ENCODE measurements at regions not wholly inside any gene's neighbourhood (a gene's known extent, or its start where the extent isn't known, plus 50 kb on each side); places are given as distances from the start of the nearest gene placed in this dataset.
"Not testable (repeated sequence)": the region's sequence is repeated elsewhere in the genome, so short reads cannot be mapped to it uniquely, and the experiment has no call there.

DNA sequence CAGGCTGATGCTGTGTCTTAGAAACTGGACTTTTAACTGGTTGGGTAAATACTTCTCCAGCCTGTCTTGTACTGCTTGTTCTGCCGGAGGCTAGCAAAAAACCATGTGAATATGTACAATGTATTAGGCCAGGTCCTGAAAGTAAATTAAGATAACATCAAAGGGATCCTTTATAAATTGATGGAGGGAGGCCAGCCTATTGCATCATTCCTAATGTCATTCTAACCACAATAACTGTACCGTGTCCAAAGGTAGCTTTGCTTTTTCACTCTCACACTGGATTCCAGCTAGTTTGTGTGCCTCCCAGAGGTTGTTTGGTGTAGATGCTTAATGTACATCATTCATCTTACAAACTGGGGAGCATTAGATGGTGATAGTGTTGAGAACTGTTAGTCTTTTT lies 91.2 kb upstream of the SEM1 start:
- ATAC-seq (ENCODE audit: insufficient number of reproducible peaks, low FRiP score, low read depth) (no peak), DNase-seq (ENCODE audit: low spot score) (no peak)
- no peak for TF ChIP-seq CTCF (IDR thresholded peaks at IDR 0.05)
- H3K27ac ChIP-seq = no peak overlapping the region
- H3K4me3 ChIP-seq = no peak overlapping the region
- no peaks in the 10 kb centered on the region for H3K9me3 ChIP-seq
- no peaks in the 10 kb centered on the region for H3K4me1 ChIP-seq (ENCODE audit: control insufficient read depth in 1 of 2, low read depth in 2 of 2)
- H3K27me3 ChIP-seq (replicated peaks; ENCODE audit: insufficient read depth) = no peaks in the 10 kb centered on the region
- H3K36me3 ChIP-seq = no peaks in the 10 kb centered on the region

- ATAC-seq (ENCODE audit: insufficient number of reproducible peaks, low FRiP score, low read depth) = no peak
- Histone ChIP-seq H3K27ac (no peak overlapping the region), H3K9me3 (no peaks in the 10 kb centered on the region), H3K36me3 (no peaks in the 10 kb centered on the region), H3K27me3 (replicated peaks; ENCODE audit: insufficient read depth) (no peaks in the 10 kb centered on the region), H3K4me3 (no peak overlapping the region), H3K4me1 (ENCODE audit: control insufficient read depth in 1 of 2, low read depth in 2 of 2) (peaks cover 5 to 7% of the 10 kb centered on the region in 2 donors)
- no peak for TF ChIP-seq CTCF (IDR thresholded peaks at IDR 0.05)
- DNase-seq (ENCODE audit: low spot score) = no peak
These were observed 109.6 kb upstream of the SEM1 start for GRCh38 chr7:96819111-96819700.

DNA sequence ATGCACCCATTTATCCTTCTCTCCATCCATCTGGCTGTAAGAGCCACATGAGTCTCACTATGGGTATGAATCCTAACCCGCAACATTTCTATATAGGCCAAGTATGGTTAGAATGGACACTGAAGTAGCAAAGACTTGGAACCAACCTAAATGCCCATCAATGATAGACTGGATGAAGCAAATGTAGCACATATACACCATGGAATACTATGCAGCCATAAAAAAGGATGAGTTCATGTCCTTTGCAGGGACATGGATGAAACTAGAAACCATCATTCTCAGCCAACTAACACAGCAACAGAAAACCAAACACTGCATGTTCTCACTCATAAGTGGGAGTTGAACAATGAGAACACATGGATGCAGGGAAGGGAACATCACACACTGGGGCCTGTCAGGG lies 111.5 kb upstream of the SEM1 start:
- not testable (repeated sequence) for H3K4me3 ChIP-seq; ATAC-seq (ENCODE audit: insufficient number of reproducible peaks, low FRiP score, low read depth); DNase-seq (ENCODE audit: low spot score)

GRCh38 chr7:96822824-96823223 lies 113.2 kb upstream of the SEM1 start:
- no peaks in the 10 kb centered on the region for H3K9me3 ChIP-seq
- no peak for DNase-seq (ENCODE audit: low spot score)
- no peaks in the 10 kb centered on the region for H3K36me3 ChIP-seq
- H3K27ac ChIP-seq = no peak overlapping the region
- TF ChIP-seq CTCF (IDR thresholded peaks at IDR 0.05) = no peak
- no peak overlapping the region for H3K4me3 ChIP-seq
- no peaks in the 10 kb centered on the region for H3K27me3 ChIP-seq (replicated peaks; ENCODE audit: insufficient read depth)
- peaks cover 7 to 13% of the 10 kb centered on the region in 2 donors for H3K4me1 ChIP-seq (ENCODE audit: control insufficient read depth in 1 of 2, low read depth in 2 of 2)
- ATAC-seq (ENCODE audit: insufficient number of reproducible peaks, low FRiP score, low read depth) = no peak

More for the DNA sequence above, 111.5 kb upstream of the SEM1 start:
- peaks cover 7 to 13% of the 10 kb centered on the region in 2 donors for H3K4me1 ChIP-seq (ENCODE audit: control insufficient read depth in 1 of 2, low read depth in 2 of 2)
- not testable (repeated sequence) for H3K27ac ChIP-seq; H3K36me3 ChIP-seq; H3K27me3 ChIP-seq (replicated peaks; ENCODE audit: insufficient read depth); H3K9me3 ChIP-seq

DNA sequence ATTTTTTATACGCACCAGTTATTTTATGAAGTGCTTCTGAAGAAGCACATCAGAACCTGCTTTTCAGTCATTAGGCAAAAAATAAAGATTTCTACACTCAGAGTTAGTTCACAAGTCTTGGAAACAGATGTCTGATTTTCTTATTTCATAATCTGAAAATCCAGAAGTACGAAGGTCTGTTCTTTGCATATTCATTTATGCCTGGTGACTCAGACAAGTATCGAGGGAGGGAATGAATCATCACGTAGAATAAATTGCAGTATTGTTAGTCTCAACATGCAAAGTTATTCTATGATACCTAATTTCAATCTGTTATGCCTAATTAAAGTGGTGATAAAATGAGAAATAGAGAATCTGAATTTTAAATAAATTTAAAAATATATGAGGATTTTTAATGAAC lies 113.6 kb upstream of the SEM1 start:
- Histone ChIP-seq H3K9me3 (no peaks in the 10 kb centered on the region), H3K27me3 (replicated peaks; ENCODE audit: insufficient read depth) (no peaks in the 10 kb centered on the region), H3K27ac (no peak overlapping the region), H3K36me3 (no peaks in the 10 kb centered on the region), H3K4me3 (no peak overlapping the region), H3K4me1 (ENCODE audit: control insufficient read depth in 1 of 2, low read depth in 2 of 2) (peaks cover 7 to 9% of the 10 kb centered on the region in 2 donors)
- no peak for TF ChIP-seq CTCF (IDR thresholded peaks at IDR 0.05)
- ATAC-seq (ENCODE audit: insufficient number of reproducible peaks, low FRiP score, low read depth) (no peak), DNase-seq (ENCODE audit: low spot score) (no peak)

GRCh38 chr7:96824686-96825085 lies 115.0 kb upstream of the SEM1 start:
- H3K27me3 ChIP-seq (replicated peaks; ENCODE audit: insufficient read depth) = no peaks in the 10 kb centered on the region
- H3K9me3 ChIP-seq = no peaks in the 10 kb centered on the region
- no peaks in the 10 kb centered on the region for H3K36me3 ChIP-seq
- no peak for TF ChIP-seq CTCF (IDR thresholded peaks at IDR 0.05)
- H3K27ac ChIP-seq = no peak overlapping the region
- ATAC-seq (ENCODE audit: insufficient number of reproducible peaks, low FRiP score, low read depth) (no peak), DNase-seq (ENCODE audit: low spot score) (no peak)
- no peak overlapping the region for H3K4me3 ChIP-seq
- peaks cover 0 to 9% of the 10 kb centered on the region in 2 donors for H3K4me1 ChIP-seq (ENCODE audit: control insufficient read depth in 1 of 2, low read depth in 2 of 2)

Data from thoracic aorta (tissue), 2 donors.